ENCODE measurements at regions not wholly inside any gene's neighbourhood (a gene's known extent, or its start where the extent isn't known, plus 50 kb on each side); places are given as distances from the start of the nearest gene placed in this dataset.

- Histone ChIP-seq H3K9ac (ENCODE audit: low read depth, low read length) (no peak overlapping the region), H3K27me3 (ENCODE audit: control insufficient read depth, insufficient read depth, low read length) (peaks cover 5% of the 10 kb centered on the region), H3K4me1 (ENCODE audit: control insufficient read depth, insufficient read depth, low read length) (no peaks in the 10 kb centered on the region), H3K36me3 (ENCODE audit: insufficient read depth, low read length) (no peaks in the 10 kb centered on the region), H3K4me2 (ENCODE audit: low read length) (no peak overlapping the region), H3K9me3 (replicated peaks; ENCODE audit: low read length) (no peaks in the 10 kb centered on the region), H3K4me3 (ENCODE audit: low read length) (no peak overlapping the region)
These were observed 69.2 kb upstream of the PIK3CG start for GRCh38 chr7:106795877-106796231.

GRCh38 chr7:106797937-106798336, 67.1 kb upstream of the PIK3CG start:
- H3K4me3 ChIP-seq (ENCODE audit: low read length) = no peak overlapping the region
- peaks cover 9% of the 10 kb centered on the region for H3K27me3 ChIP-seq (ENCODE audit: control insufficient read depth, insufficient read depth, low read length)
- H3K9ac ChIP-seq (ENCODE audit: low read depth, low read length) = no peak overlapping the region
- no peaks in the 10 kb centered on the region for H3K9me3 ChIP-seq (replicated peaks; ENCODE audit: low read length)
- no peak overlapping the region for H3K4me2 ChIP-seq (ENCODE audit: low read length)
- no peaks in the 10 kb centered on the region for H3K4me1 ChIP-seq (ENCODE audit: control insufficient read depth, insufficient read depth, low read length)
- no peaks in the 10 kb centered on the region for H3K36me3 ChIP-seq (ENCODE audit: insufficient read depth, low read length)

- no peak overlapping the region for H3K4me3 ChIP-seq (ENCODE audit: low read length)
- no peaks in the 10 kb centered on the region for H3K4me1 ChIP-seq (ENCODE audit: control insufficient read depth, insufficient read depth, low read length)
- H3K36me3 ChIP-seq (ENCODE audit: insufficient read depth, low read length) = no peaks in the 10 kb centered on the region
- peaks cover 35% of the 10 kb centered on the region for H3K27me3 ChIP-seq (ENCODE audit: control insufficient read depth, insufficient read depth, low read length)
- H3K9ac ChIP-seq (ENCODE audit: low read depth, low read length) = no peak overlapping the region
- H3K4me2 ChIP-seq (ENCODE audit: low read length) = no peak overlapping the region
- H3K9me3 ChIP-seq (replicated peaks; ENCODE audit: low read length) = no peaks in the 10 kb centered on the region
These were observed 62.5 kb upstream of the PIK3CG start for GRCh38 chr7:106802589-106802988.

GRCh38 chr7:106806556-106806955, 58.5 kb upstream of the PIK3CG start:
- Histone ChIP-seq H3K4me2 (ENCODE audit: low read length) (no peak overlapping the region), H3K9me3 (replicated peaks; ENCODE audit: low read length) (no peaks in the 10 kb centered on the region), H3K4me1 (ENCODE audit: control insufficient read depth, insufficient read depth, low read length) (no peaks in the 10 kb centered on the region), H3K27me3 (ENCODE audit: control insufficient read depth, insufficient read depth, low read length) (peaks cover 29% of the 10 kb centered on the region), H3K36me3 (ENCODE audit: insufficient read depth, low read length) (no peaks in the 10 kb centered on the region), H3K9ac (ENCODE audit: low read depth, low read length) (no peak overlapping the region), H3K4me3 (ENCODE audit: low read length) (no peak overlapping the region)

- no peaks in the 10 kb centered on the region for H3K4me1 ChIP-seq (ENCODE audit: control insufficient read depth, insufficient read depth, low read length)
- H3K4me2 ChIP-seq (ENCODE audit: low read length) = no peak overlapping the region
- H3K9me3 ChIP-seq (replicated peaks; ENCODE audit: low read length) = no peaks in the 10 kb centered on the region
- no peaks in the 10 kb centered on the region for H3K36me3 ChIP-seq (ENCODE audit: insufficient read depth, low read length)
- peaks cover 27% of the 10 kb centered on the region for H3K27me3 ChIP-seq (ENCODE audit: control insufficient read depth, insufficient read depth, low read length)
- H3K9ac ChIP-seq (ENCODE audit: low read depth, low read length) = no peak overlapping the region
- no peak overlapping the region for H3K4me3 ChIP-seq (ENCODE audit: low read length)
These were observed 57.6 kb upstream of the PIK3CG start for GRCh38 chr7:106807474-106807873.

- H3K4me2 ChIP-seq (ENCODE audit: low read length) = no peak overlapping the region
- no peaks in the 10 kb centered on the region for H3K9me3 ChIP-seq (replicated peaks; ENCODE audit: low read length)
- H3K4me3 ChIP-seq (ENCODE audit: low read length) = no peak overlapping the region
- peaks cover 20% of the 10 kb centered on the region for H3K27me3 ChIP-seq (ENCODE audit: control insufficient read depth, insufficient read depth, low read length)
- H3K4me1 ChIP-seq (ENCODE audit: control insufficient read depth, insufficient read depth, low read length) = no peaks in the 10 kb centered on the region
- H3K9ac ChIP-seq (ENCODE audit: low read depth, low read length) = no peak overlapping the region
- H3K36me3 ChIP-seq (ENCODE audit: insufficient read depth, low read length) = no peaks in the 10 kb centered on the region
These were observed 56.0 kb upstream of the PIK3CG start for GRCh38 chr7:106808967-106809635.

GRCh38 chr7:106811472-106811871, 53.6 kb upstream of the PIK3CG start:
- H3K4me1 ChIP-seq (ENCODE audit: control insufficient read depth, insufficient read depth, low read length) = no peaks in the 10 kb centered on the region
- no peaks in the 10 kb centered on the region for H3K9me3 ChIP-seq (replicated peaks; ENCODE audit: low read length)

GRCh38 chr7:106812027-106812643, 52.9 kb upstream of the PIK3CG start:
- Histone ChIP-seq H3K9me3 (replicated peaks; ENCODE audit: low read length) (no peaks in the 10 kb centered on the region), H3K36me3 (ENCODE audit: insufficient read depth, low read length) (no peaks in the 10 kb centered on the region), H3K4me3 (ENCODE audit: low read length) (no peak overlapping the region), H3K9ac (ENCODE audit: low read depth, low read length) (no peak overlapping the region), H3K4me2 (ENCODE audit: low read length) (no peak overlapping the region), H3K4me1 (ENCODE audit: control insufficient read depth, insufficient read depth, low read length) (no peaks in the 10 kb centered on the region), H3K27me3 (ENCODE audit: control insufficient read depth, insufficient read depth, low read length) (no peaks in the 10 kb centered on the region)

More at GRCh38 chr7:106811472-106811871, 53.6 kb upstream of the PIK3CG start:
- Histone ChIP-seq H3K4me3 (ENCODE audit: low read length) (no peak overlapping the region), H3K9ac (ENCODE audit: low read depth, low read length) (no peak overlapping the region), H3K36me3 (ENCODE audit: insufficient read depth, low read length) (no peaks in the 10 kb centered on the region), H3K27me3 (ENCODE audit: control insufficient read depth, insufficient read depth, low read length) (peaks cover 1% of the 10 kb centered on the region), H3K4me2 (ENCODE audit: low read length) (no peak overlapping the region)

GRCh38 chr7:106813705-106814305, 51.3 kb upstream of the PIK3CG start:
- no peaks in the 10 kb centered on the region for H3K4me1 ChIP-seq (ENCODE audit: control insufficient read depth, insufficient read depth, low read length)
- H3K27me3 ChIP-seq (ENCODE audit: control insufficient read depth, insufficient read depth, low read length) = no peaks in the 10 kb centered on the region
- no peak overlapping the region for H3K9ac ChIP-seq (ENCODE audit: low read depth, low read length)
- H3K4me3 ChIP-seq (ENCODE audit: low read length) = no peak overlapping the region
- no peak overlapping the region for H3K4me2 ChIP-seq (ENCODE audit: low read length)
- H3K9me3 ChIP-seq (replicated peaks; ENCODE audit: low read length) = no peaks in the 10 kb centered on the region
- H3K36me3 ChIP-seq (ENCODE audit: insufficient read depth, low read length) = no peaks in the 10 kb centered on the region

GRCh38 chr7:106814887-106815286, 50.2 kb upstream of the PIK3CG start:
- Histone ChIP-seq H3K36me3 (ENCODE audit: insufficient read depth, low read length) (no peaks in the 10 kb centered on the region), H3K4me3 (ENCODE audit: low read length) (no peak overlapping the region), H3K9ac (ENCODE audit: low read depth, low read length) (no peak overlapping the region), H3K4me1 (ENCODE audit: control insufficient read depth, insufficient read depth, low read length) (no peaks in the 10 kb centered on the region), H3K9me3 (replicated peaks; ENCODE audit: low read length) (no peaks in the 10 kb centered on the region), H3K4me2 (ENCODE audit: low read length) (no peak overlapping the region), H3K27me3 (ENCODE audit: control insufficient read depth, insufficient read depth, low read length) (no peaks in the 10 kb centered on the region)

Measured in skeletal muscle satellite cell (primary cell).